ENCODE measurements at regions not wholly inside any gene's neighbourhood (a gene's known extent, or its start where the extent isn't known, plus 50 kb on each side); places are given as distances from the start of the nearest gene placed in this dataset.

GRCh38 chr12:118813778-118814357 lies 167.5 kb upstream of the SRRM4 start:
- TF ChIP-seq CTCF (IDR thresholded peaks at IDR 0.05; ENCODE audit: low read depth, low read length, missing input control) (no peak), HNF4A (conservative IDR thresholded peaks at IDR 0.05) (no peak), ZBTB33 (IDR thresholded peaks at IDR 0.05) (no peak), EGR1 (IDR thresholded peaks at IDR 0.05; ENCODE audit: low read depth in 2 of 2) (no peak), HNF4G (IDR thresholded peaks at IDR 0.05) (no peak), RXRA (IDR thresholded peaks at IDR 0.05) (no peak), TAF1 (conservative IDR thresholded peaks at IDR 0.05) (no peak), RAD21 (IDR thresholded peaks at IDR 0.05) (no peak), NR2F2 (IDR thresholded peaks at IDR 0.05) (no peak), JUND (IDR thresholded peaks at IDR 0.05) (no peak), YY1 (IDR thresholded peaks at IDR 0.05) (no peak), FOXA1 (IDR thresholded peaks at IDR 0.05) (no peak)
- TF ChIP-seq, protein P1, sequence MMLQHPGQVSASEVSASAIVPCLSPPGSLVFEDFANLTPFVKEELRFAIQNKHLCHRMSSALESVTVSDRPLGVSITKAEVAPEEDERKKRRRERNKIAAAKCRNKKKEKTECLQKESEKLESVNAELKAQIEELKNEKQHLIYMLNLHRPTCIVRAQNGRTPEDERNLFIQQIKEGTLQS (IDR thresholded peaks at IDR 0.05) = no peak
- TF ChIP-seq, protein P2, sequence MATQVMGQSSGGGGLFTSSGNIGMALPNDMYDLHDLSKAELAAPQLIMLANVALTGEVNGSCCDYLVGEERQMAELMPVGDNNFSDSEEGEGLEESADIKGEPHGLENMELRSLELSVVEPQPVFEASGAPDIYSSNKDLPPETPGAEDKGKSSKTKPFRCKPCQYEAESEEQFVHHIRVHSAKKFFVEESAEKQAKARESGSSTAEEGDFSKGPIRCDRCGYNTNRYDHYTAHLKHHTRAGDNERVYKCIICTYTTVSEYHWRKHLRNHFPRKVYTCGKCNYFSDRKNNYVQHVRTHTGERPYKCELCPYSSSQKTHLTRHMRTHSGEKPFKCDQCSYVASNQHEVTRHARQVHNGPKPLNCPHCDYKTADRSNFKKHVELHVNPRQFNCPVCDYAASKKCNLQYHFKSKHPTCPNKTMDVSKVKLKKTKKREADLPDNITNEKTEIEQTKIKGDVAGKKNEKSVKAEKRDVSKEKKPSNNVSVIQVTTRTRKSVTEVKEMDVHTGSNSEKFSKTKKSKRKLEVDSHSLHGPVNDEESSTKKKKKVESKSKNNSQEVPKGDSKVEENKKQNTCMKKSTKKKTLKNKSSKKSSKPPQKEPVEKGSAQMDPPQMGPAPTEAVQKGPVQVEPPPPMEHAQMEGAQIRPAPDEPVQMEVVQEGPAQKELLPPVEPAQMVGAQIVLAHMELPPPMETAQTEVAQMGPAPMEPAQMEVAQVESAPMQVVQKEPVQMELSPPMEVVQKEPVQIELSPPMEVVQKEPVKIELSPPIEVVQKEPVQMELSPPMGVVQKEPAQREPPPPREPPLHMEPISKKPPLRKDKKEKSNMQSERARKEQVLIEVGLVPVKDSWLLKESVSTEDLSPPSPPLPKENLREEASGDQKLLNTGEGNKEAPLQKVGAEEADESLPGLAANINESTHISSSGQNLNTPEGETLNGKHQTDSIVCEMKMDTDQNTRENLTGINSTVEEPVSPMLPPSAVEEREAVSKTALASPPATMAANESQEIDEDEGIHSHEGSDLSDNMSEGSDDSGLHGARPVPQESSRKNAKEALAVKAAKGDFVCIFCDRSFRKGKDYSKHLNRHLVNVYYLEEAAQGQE (IDR thresholded peaks at IDR 0.05) = no peak
- TF ChIP-seq, protein P3, sequence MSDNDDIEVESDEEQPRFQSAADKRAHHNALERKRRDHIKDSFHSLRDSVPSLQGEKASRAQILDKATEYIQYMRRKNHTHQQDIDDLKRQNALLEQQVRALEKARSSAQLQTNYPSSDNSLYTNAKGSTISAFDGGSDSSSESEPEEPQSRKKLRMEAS (IDR thresholded peaks at IDR 0.05) = no peak
- WGBS = 19% methylated on average over 6 of the region's 6 CpGs

DNA sequence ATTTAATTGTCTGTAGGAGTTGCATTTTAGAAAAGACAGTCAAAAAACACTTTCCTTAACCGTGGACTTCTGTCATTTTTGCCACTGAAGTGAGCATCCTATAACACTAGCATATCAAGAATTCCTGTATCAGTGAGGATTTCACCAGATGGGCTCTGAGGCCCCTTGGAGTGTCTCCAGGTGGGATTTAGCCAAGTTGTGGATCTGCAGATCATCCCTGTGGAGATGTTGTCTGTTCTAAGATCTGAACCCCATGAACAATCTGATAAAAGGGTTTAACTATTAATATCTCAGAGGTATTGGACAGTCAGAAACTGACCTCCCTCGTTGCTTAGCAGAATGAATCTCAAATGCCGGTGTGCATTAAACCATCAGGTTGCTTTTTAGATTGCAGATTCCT lies 165.0 kb upstream of the SRRM4 start:
- Histone ChIP-seq H3K4me3 (ENCODE audit: low read depth in 1 of 3, low read length in 3 of 3) (no peak overlapping the region), H3K27ac (ENCODE audit: low read depth in 1 of 2, low read length in 2 of 2) (no peak overlapping the region), H3K9ac (ENCODE audit: low read depth in 1 of 2, low read length in 2 of 2) (no peak overlapping the region), H3K27me3 (ENCODE audit: control insufficient read depth in 4 of 4, insufficient read depth in 4 of 4, low read length in 3 of 4) (no peaks in the 10 kb centered on the region), H3K36me3 (ENCODE audit: control insufficient read depth in 4 of 4, insufficient read depth in 3 of 4, low read depth in 1 of 4, low read length in 3 of 4) (no peaks in the 10 kb centered on the region), H3K4me1 (ENCODE audit: control insufficient read depth in 4 of 4, insufficient read depth in 4 of 4, low read length in 3 of 4) (no peaks in the 10 kb centered on the region), H3K9me3 (ENCODE audit: control insufficient read depth in 4 of 4, low read length in 3 of 4) (peaks cover 2 to 7% (median 4%) of the 10 kb centered on the region in 4 donors)
- DNase-seq (ENCODE audit: low spot score) = no peak
- 69% methylated on average over 3 of the region's 3 CpGs for WGBS
- no peak for TF ChIP-seq SP1 (IDR thresholded peaks at IDR 0.05)
- TF ChIP-seq, protein P3 (IDR thresholded peaks at IDR 0.05) = no peak
- TF ChIP-seq RXRA (IDR thresholded peaks at IDR 0.05) = no peak

More at GRCh38 chr12:118813778-118814357, 167.5 kb upstream of the SRRM4 start:
- no peaks in the 10 kb centered on the region for H3K36me3 ChIP-seq (ENCODE audit: control insufficient read depth in 4 of 4, insufficient read depth in 3 of 4, low read depth in 1 of 4, low read length in 3 of 4)
- peak; percentile 56 for DNase-seq (ENCODE audit: low spot score)
- no peak overlapping the region for H3K27ac ChIP-seq (ENCODE audit: low read depth in 1 of 2, low read length in 2 of 2)
- no peak overlapping the region for H3K4me3 ChIP-seq (ENCODE audit: low read depth in 1 of 3, low read length in 3 of 3)
- H3K4me1 ChIP-seq (ENCODE audit: control insufficient read depth in 4 of 4, insufficient read depth in 4 of 4, low read length in 3 of 4) = no peaks in the 10 kb centered on the region
- H3K9ac ChIP-seq (ENCODE audit: low read depth in 1 of 2, low read length in 2 of 2) = no peak overlapping the region
- no peaks in the 10 kb centered on the region for H3K27me3 ChIP-seq (ENCODE audit: control insufficient read depth in 4 of 4, insufficient read depth in 4 of 4, low read length in 3 of 4)
- peaks cover 2 to 7% (median 4%) of the 10 kb centered on the region in 4 donors for H3K9me3 ChIP-seq (ENCODE audit: control insufficient read depth in 4 of 4, low read length in 3 of 4)
